Kidney (tissue), 13 donors: ENCODE measurements at regions not wholly inside any gene's neighbourhood (a gene's known extent, or its start where the extent isn't known, plus 50 kb on each side); places are given as distances from the start of the nearest gene placed in this dataset.

ENCODE experiments used
- DNase-seq, 5 donors: peaks; one replicate each; pipeline ENCODE4 v3.0.0-alpha.2; 2013 to 2020
- FAIRE-seq: peaks from 2 replicates; lab custom pipeline; 2012; peaks lifted over from hg19 to GRCh38; lab: Jason Lieb, UNC
- H3K27ac ChIP-seq, 2 donors: one replicate each; pipeline ENCODE4 v1.7.0; 2013; ENCODE audit warnings: low read depth in 2 of 2, low read length in 2 of 2, inconsistent platforms in 1 of 2
- H3K27me3 ChIP-seq: one replicate; pipeline ENCODE4 v1.7.1; 2013; ENCODE audit warnings: low read length, inconsistent platforms; ENCODE audit not compliant: control insufficient read depth, insufficient read depth
- H3K36me3 ChIP-seq, 3 donors: one replicate each; pipeline versions ENCODE4 v1.7.0 to v1.7.1; 2013; ENCODE audit warnings: low read length in 3 of 3, control low read depth in 1 of 3, inconsistent platforms in 1 of 3; ENCODE audit not compliant: insufficient read depth in 3 of 3, control insufficient read depth in 2 of 3
- H3K4me1 ChIP-seq, 3 donors: one replicate each; pipeline versions ENCODE4 v1.7.0 to v1.7.1; 2013; ENCODE audit warnings: low read length in 3 of 3, inconsistent platforms in 1 of 3, low read depth in 1 of 3; ENCODE audit not compliant: control insufficient read depth in 2 of 3, insufficient read depth in 2 of 3
- H3K4me3 ChIP-seq, 3 donors: one replicate each; pipeline versions ENCODE4 v1.7.0 to v1.8.1; 2013; ENCODE audit warnings: low read length in 3 of 3, control low read depth in 1 of 3, inconsistent platforms in 1 of 3
- H3K9ac ChIP-seq, 3 donors: one replicate each; pipeline versions ENCODE4 v1.7.0 to v1.7.1; 2013; ENCODE audit warnings: low read length in 3 of 3, control low read depth in 1 of 3, inconsistent platforms in 1 of 3
- H3K9me3 ChIP-seq, 3 donors: one replicate each; pipeline versions ENCODE4 v1.7.0 to v1.7.1; 2013; ENCODE audit warnings: low read length in 3 of 3, control low read depth in 1 of 3, inconsistent platforms in 1 of 3; ENCODE audit not compliant: control insufficient read depth in 2 of 3, insufficient read depth in 1 of 3
- intact Hi-C: fragments of 100-400 bp; cut with DNase I; formaldehyde crosslinking; loops from one replicate; pipeline ENCODE4 v1.11.1; 2022
- TF ChIP-seq, protein P1 (sequence below): IDR thresholded peaks from 3 replicates; pipeline ENCODE4 v1.5.1; 2012; ENCODE audit warnings: mild to moderate bottlenecking, moderate library complexity, borderline replicate concordance; ENCODE audit not compliant: insufficient read depth; ENCODE audit errors: extremely low read depth
- donor health status: control.
- donor health status: control.
- donor health status: control.
- donor health status: control.
- donor health status: control.
- donor health status: DM: yes; HTN: yes; CAD: no.
- donor health status: Normal renal cell carcinoma (clear cell type).

DNA sequence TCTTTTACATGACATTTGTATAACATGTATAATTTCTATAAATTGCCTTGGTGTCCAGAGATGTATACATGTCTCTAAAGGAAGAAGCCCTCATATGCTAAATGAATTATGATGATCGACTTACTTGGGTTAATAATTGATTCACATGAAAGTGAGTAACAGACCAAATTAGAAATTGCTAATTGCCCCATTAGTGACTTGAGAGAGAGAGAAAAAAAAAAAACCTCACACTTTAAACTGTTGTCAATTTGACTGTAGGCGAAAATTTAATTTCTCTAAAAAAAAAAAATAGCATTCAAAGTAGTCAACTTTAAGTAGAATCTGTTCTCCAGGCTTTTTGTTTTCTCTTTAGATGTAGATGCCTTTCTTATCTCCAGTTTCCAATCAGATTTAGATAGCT, 383.3 kb downstream of the SH2D4B start:
- Histone ChIP-seq H3K27ac (no peak overlapping the region), H3K36me3 (no peaks in the 10 kb centered on the region), H3K4me1 (no peaks in the 10 kb centered on the region), H3K27me3 (no peaks in the 10 kb centered on the region), H3K9ac (no peak overlapping the region), H3K9me3 (no peaks in the 10 kb centered on the region), H3K4me3 (no peak overlapping the region)
- FAIRE-seq: no peak
- TF ChIP-seq, protein P1, sequence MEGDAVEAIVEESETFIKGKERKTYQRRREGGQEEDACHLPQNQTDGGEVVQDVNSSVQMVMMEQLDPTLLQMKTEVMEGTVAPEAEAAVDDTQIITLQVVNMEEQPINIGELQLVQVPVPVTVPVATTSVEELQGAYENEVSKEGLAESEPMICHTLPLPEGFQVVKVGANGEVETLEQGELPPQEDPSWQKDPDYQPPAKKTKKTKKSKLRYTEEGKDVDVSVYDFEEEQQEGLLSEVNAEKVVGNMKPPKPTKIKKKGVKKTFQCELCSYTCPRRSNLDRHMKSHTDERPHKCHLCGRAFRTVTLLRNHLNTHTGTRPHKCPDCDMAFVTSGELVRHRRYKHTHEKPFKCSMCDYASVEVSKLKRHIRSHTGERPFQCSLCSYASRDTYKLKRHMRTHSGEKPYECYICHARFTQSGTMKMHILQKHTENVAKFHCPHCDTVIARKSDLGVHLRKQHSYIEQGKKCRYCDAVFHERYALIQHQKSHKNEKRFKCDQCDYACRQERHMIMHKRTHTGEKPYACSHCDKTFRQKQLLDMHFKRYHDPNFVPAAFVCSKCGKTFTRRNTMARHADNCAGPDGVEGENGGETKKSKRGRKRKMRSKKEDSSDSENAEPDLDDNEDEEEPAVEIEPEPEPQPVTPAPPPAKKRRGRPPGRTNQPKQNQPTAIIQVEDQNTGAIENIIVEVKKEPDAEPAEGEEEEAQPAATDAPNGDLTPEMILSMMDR: no peak
- no peak for DNase-seq
- intact Hi-C loops: no loop called here

DNA sequence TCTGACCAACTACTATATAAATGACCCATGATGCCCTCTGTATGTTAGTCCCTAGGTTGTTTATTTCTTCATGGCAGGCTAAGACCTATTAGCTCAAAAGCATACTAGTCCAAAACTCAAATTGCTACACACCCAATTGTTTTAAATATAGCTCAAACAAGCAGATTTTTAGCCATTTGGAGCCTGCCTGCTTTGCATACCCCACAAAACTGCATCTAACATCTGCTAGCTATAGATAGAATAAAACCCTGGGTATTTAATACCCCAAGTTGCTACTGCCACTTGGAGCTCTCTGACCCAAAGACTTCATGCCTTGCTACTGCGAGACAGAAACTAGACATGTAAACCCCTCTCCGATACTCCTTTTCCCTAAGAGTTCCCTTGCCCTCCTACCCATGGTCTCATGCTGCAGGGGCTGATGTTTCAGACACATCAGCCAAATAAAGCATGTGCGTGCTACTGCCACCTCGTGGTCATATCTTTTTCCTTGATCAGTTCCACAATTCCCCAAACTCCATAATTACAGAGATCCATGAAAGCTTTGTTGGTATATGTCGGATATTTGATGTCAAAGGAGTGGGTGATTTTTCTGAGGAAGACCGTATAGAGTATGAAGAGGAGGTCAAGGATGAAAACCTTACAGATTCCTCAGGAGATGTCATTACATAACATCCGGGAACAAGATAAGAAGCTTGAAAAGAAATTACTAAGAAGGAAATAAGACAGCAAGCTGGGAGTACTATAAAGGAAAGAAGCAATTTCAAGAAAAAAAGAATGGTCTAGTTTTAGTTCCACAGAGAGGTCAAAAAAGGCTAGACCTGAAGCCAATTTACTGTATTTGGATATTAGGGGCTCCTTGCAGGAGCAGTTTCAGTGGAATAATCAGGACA, 386.6 kb downstream of the SH2D4B start:
- intact Hi-C loops: no loop called here
- Histone ChIP-seq H3K9ac (no peak overlapping the region), H3K27ac (no peak overlapping the region), H3K9me3 (no peaks in the 10 kb centered on the region), H3K4me3 (no peak overlapping the region), H3K4me1 (no peaks in the 10 kb centered on the region), H3K27me3 (no peaks in the 10 kb centered on the region), H3K36me3 (no peaks in the 10 kb centered on the region)
- DNase-seq (peak in 4 of 5 donors; percentile 43 to 74 (median 64)), FAIRE-seq (no peak)
- TF ChIP-seq, protein P1: peak; percentile 65

DNA sequence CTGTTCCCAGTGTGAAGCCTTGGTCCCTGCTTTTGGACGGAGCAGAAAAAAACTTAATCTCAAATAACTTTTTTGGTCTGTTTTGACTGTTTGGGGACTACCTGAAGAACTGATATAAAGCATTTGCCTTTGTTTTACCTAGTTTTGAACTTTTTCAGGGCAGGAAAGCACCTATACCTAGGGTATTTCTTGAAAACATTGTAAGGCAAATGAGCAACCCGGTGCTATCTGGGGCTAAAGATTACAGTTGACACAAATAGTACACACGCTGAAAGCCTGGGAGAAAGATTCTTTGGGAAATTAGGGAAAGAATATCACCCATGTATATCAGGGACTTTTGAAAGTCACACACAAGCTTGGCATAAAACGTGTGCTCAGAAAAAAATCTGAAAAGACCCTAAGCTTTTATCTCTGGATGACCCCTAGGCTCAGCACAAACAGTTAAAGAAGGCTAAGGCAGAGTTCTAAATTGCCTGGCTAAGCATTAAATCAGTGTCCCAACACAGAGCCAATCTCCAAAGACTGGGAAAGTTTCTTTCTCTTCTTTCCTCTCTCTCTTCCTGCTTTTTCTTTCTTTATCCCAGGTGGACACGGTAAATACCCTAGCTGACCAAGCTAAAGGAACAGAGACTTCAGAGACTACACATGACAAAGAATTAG, 389.8 kb downstream of the SH2D4B start:
- no peak for DNase-seq
- Histone ChIP-seq H3K4me1 (no peaks in the 10 kb centered on the region), H3K4me3 (no peak overlapping the region), H3K27ac (no peak overlapping the region), H3K36me3 (no peaks in the 10 kb centered on the region), H3K9me3 (no peaks in the 10 kb centered on the region), H3K27me3 (no peaks in the 10 kb centered on the region), H3K9ac (no peak overlapping the region)
- intact Hi-C loops: loop anchor here (5.0 kb wide), 1 partner anchor 485 kb away; no protein-coding TSS in a partner anchor
- no peak for FAIRE-seq
- TF ChIP-seq, protein P1: no peak
